Astrocyte of the cerebellum (primary cell): ENCODE measurements at regions not wholly inside any gene's neighbourhood (a gene's known extent, or its start where the extent isn't known, plus 50 kb on each side); places are given as distances from the start of the nearest gene placed in this dataset.
"Not testable (repeated sequence)": the region's sequence is repeated elsewhere in the genome, so short reads cannot be mapped to it uniquely, and the experiment has no call there.

Experiments used
- DNase-seq: peaks from one replicate; pipeline ENCODE4 v3.0.0-alpha.2; 2011; ENCODE audit warnings: low read depth
- H3K4me3 ChIP-seq: 2 replicates; pipeline ENCODE4 v1.5.1; 2011; ENCODE audit warnings: mild to moderate bottlenecking, low read depth, low read length, moderate library complexity
- CTCF ChIP-seq: IDR thresholded peaks from 2 replicates; pipeline ENCODE4 v1.5.1; 2012; ENCODE audit warnings: low read length, low read depth, moderate library complexity, mild to moderate bottlenecking; ENCODE audit errors: missing control alignments
- in situ Hi-C: cut with HindIII; loops from 2 replicates; pipeline ENCODE4 v1.10.0; 2017; ENCODE audit warnings: low sequenced_read_pairs

GRCh38 chr1:221279146-221279545, 399.9 kb downstream of the HLX start:
- no peak for TF ChIP-seq CTCF
- in situ Hi-C loops: loop anchor here (10.0 kb wide), 1 partner anchor 156 kb away; no protein-coding TSS in a partner anchor
- H3K4me3 ChIP-seq: no peak overlapping the region
- no peak for DNase-seq

- in situ Hi-C loops: no loop called here
- no peak overlapping the region for H3K4me3 ChIP-seq
- no peak for TF ChIP-seq CTCF
- DNase-seq: no peak
Observed at GRCh38 chr1:221283532-221283931, 404.3 kb downstream of the HLX start.

- TF ChIP-seq CTCF: no peak
- DNase-seq: peak; percentile 96
- no peak overlapping the region for H3K4me3 ChIP-seq
- in situ Hi-C loops: no loop called here
Observed at GRCh38 chr1:221284028-221284427, 404.8 kb downstream of the HLX start.

- DNase-seq, in situ Hi-C loops: not testable (repeated sequence)
Observed at GRCh38 chr1:221284991-221285390, 405.7 kb downstream of the HLX start.

GRCh38 chr1:221285458-221286210, 406.4 kb downstream of the HLX start:
- H3K4me3 ChIP-seq, in situ Hi-C loops, DNase-seq: not testable (repeated sequence)

More at GRCh38 chr1:221284991-221285390, 405.7 kb downstream of the HLX start:
- H3K4me3 ChIP-seq: not testable (repeated sequence)

- in situ Hi-C loops: no loop called here
- no peak overlapping the region for H3K4me3 ChIP-seq
- no peak for DNase-seq
- TF ChIP-seq CTCF: no peak
Observed at GRCh38 chr1:221286399-221286798, 407.2 kb downstream of the HLX start.

GRCh38 chr1:221289103-221289502, 409.9 kb downstream of the HLX start:
- no peak overlapping the region for H3K4me3 ChIP-seq
- in situ Hi-C loops: no loop called here
- TF ChIP-seq CTCF: no peak
- DNase-seq: no peak

GRCh38 chr1:221290669-221291068, 411.4 kb downstream of the HLX start:
- no peak for TF ChIP-seq CTCF
- no peak overlapping the region for H3K4me3 ChIP-seq
- in situ Hi-C loops: no loop called here
- no peak for DNase-seq
